Nephron (organoid): ENCODE measurements at regions not wholly inside any gene's neighbourhood (a gene's known extent, or its start where the extent isn't known, plus 50 kb on each side); places are given as distances from the start of the nearest gene placed in this dataset.

Experiments used
- H3K27ac Mint-ChIP-seq, 3 experiments: 2 replicates each; pipeline ENCODE4 v1.8.0; 2020; ENCODE audit warnings: mixed read lengths in 3 of 3, mild to moderate bottlenecking in 2 of 3, moderate library complexity in 1 of 3
- H3K27me3 Mint-ChIP-seq: 2 replicates; pipeline ENCODE4 v1.8.0; 2021; ENCODE audit warnings: low read depth, mild to moderate bottlenecking, moderate library complexity, mixed read lengths
- H3K36me3 Mint-ChIP-seq: 2 replicates; pipeline ENCODE4 v1.8.0; 2020; ENCODE audit warnings: low read depth, mixed read lengths
- H3K4me1 Mint-ChIP-seq: 2 replicates; pipeline ENCODE4 v1.8.0; 2020; ENCODE audit warnings: mixed read lengths
- H3K4me3 Mint-ChIP-seq, 3 experiments: 2 replicates each; pipeline ENCODE4 v1.8.0; 2020; ENCODE audit warnings: mild to moderate bottlenecking in 3 of 3, mixed read lengths in 3 of 3, moderate library complexity in 2 of 3
- H3K9me3 Mint-ChIP-seq: 2 replicates; pipeline ENCODE4 v1.8.0; 2020; ENCODE audit warnings: mixed read lengths
- CTCF ChIP-seq, 3 experiments: fragments of 200-600 bp; sonication (generic); IDR thresholded peaks; one replicate each; pipeline ENCODE4 v1.5.0; 2021; ENCODE audit warnings: antibody characterized with exemption in 3 of 3; ENCODE audit not compliant: unreplicated experiment in 3 of 3

- Mint-ChIP-seq H3K4me3 (no peak overlapping the region), H3K36me3 (no peaks in the 10 kb centered on the region), H3K27me3 (peaks cover 7% of the 10 kb centered on the region), H3K27ac (no peak overlapping the region), H3K4me1 (no peaks in the 10 kb centered on the region), H3K9me3 (no peaks in the 10 kb centered on the region)
- TF ChIP-seq CTCF (IDR thresholded peaks at IDR 0.05; ENCODE audit: unreplicated experiment in 3 of 3), result no peak
These were observed 190.4 kb downstream of the ABCC12 start for GRCh38 chr16:47965439-47965838.

GRCh38 chr16:47958726-47959125, 197.1 kb downstream of the ABCC12 start:
- H3K27ac Mint-ChIP-seq, result no peak overlapping the region
- H3K27me3 Mint-ChIP-seq, result no peaks in the 10 kb centered on the region
- H3K9me3 Mint-ChIP-seq, result no peaks in the 10 kb centered on the region
- no peaks in the 10 kb centered on the region for H3K36me3 Mint-ChIP-seq
- no peaks in the 10 kb centered on the region for H3K4me1 Mint-ChIP-seq
- no peak for TF ChIP-seq CTCF (IDR thresholded peaks at IDR 0.05; ENCODE audit: unreplicated experiment in 3 of 3)
- H3K4me3 Mint-ChIP-seq, result no peak overlapping the region

- H3K4me1 Mint-ChIP-seq, result no peaks in the 10 kb centered on the region
- no peaks in the 10 kb centered on the region for H3K36me3 Mint-ChIP-seq
- H3K4me3 Mint-ChIP-seq, result no peak overlapping the region
- H3K27me3 Mint-ChIP-seq, result peaks cover 7% of the 10 kb centered on the region
- no peaks in the 10 kb centered on the region for H3K9me3 Mint-ChIP-seq
- H3K27ac Mint-ChIP-seq, result no peak overlapping the region
- TF ChIP-seq CTCF (IDR thresholded peaks at IDR 0.05; ENCODE audit: unreplicated experiment in 3 of 3), result no peak
These were observed 198.9 kb downstream of the ABCC12 start for GRCh38 chr16:47956916-47957315.

- H3K27me3 Mint-ChIP-seq, result peaks cover 7% of the 10 kb centered on the region
- H3K4me1 Mint-ChIP-seq, result no peaks in the 10 kb centered on the region
- H3K36me3 Mint-ChIP-seq, result no peaks in the 10 kb centered on the region
- no peaks in the 10 kb centered on the region for H3K9me3 Mint-ChIP-seq
- TF ChIP-seq CTCF (IDR thresholded peaks at IDR 0.05; ENCODE audit: unreplicated experiment in 3 of 3), result no peak
- no peak overlapping the region for H3K27ac Mint-ChIP-seq
- no peak overlapping the region for H3K4me3 Mint-ChIP-seq
These were observed 206.1 kb downstream of the ABCC12 start for GRCh38 chr16:47949714-47950113.

GRCh38 chr16:47949276-47949675, 206.5 kb downstream of the ABCC12 start:
- Mint-ChIP-seq H3K4me1 (no peaks in the 10 kb centered on the region), H3K27me3 (peaks cover 7% of the 10 kb centered on the region), H3K9me3 (no peaks in the 10 kb centered on the region), H3K36me3 (no peaks in the 10 kb centered on the region), H3K27ac (no peak overlapping the region), H3K4me3 (no peak overlapping the region)
- TF ChIP-seq CTCF (IDR thresholded peaks at IDR 0.05; ENCODE audit: unreplicated experiment in 3 of 3), result no peak

GRCh38 chr16:47947723-47948122, 208.1 kb downstream of the ABCC12 start:
- H3K9me3 Mint-ChIP-seq, result no peaks in the 10 kb centered on the region
- H3K4me3 Mint-ChIP-seq, result no peak overlapping the region
- no peaks in the 10 kb centered on the region for H3K36me3 Mint-ChIP-seq
- H3K27ac Mint-ChIP-seq, result no peak overlapping the region
- H3K4me1 Mint-ChIP-seq, result no peaks in the 10 kb centered on the region
- H3K27me3 Mint-ChIP-seq, result peaks cover 3% of the 10 kb centered on the region
- TF ChIP-seq CTCF (IDR thresholded peaks at IDR 0.05; ENCODE audit: unreplicated experiment in 3 of 3), result no peak
